ENCODE measurements at regions not wholly inside any gene's neighbourhood (a gene's known extent, or its start where the extent isn't known, plus 50 kb on each side); places are given as distances from the start of the nearest gene placed in this dataset.

GRCh38 chr9:90311811-90312210 lies 330.8 kb downstream of the DIRAS2 start:
- Histone ChIP-seq H3K27me3 (ENCODE audit: insufficient read depth, poor library complexity, severe bottlenecking) (no peaks in the 10 kb centered on the region), H3K9me3 (ENCODE audit: severe bottlenecking) (no peaks in the 10 kb centered on the region), H3K27ac (ENCODE audit: poor library complexity, severe bottlenecking) (no peak overlapping the region), H3K4me1 (ENCODE audit: insufficient read depth, poor library complexity, severe bottlenecking) (no peaks in the 10 kb centered on the region), H3K36me3 (ENCODE audit: low read depth) (no peaks in the 10 kb centered on the region), H3K4me3 (ENCODE audit: severe bottlenecking) (no peak overlapping the region)
- TF ChIP-seq CTCF (IDR thresholded peaks at IDR 0.05; ENCODE audit: poor library complexity, severe bottlenecking): no peak
- DNase-seq (ENCODE audit: low spot score) (no peak), ATAC-seq (ENCODE audit: low read depth) (no peak)

GRCh38 chr9:90322296-90322695 lies 320.3 kb downstream of the DIRAS2 start:
- H3K9me3 ChIP-seq (ENCODE audit: severe bottlenecking): no peaks in the 10 kb centered on the region
- no peak for ATAC-seq (ENCODE audit: low read depth)
- H3K27ac ChIP-seq (ENCODE audit: poor library complexity, severe bottlenecking): no peak overlapping the region
- H3K36me3 ChIP-seq (ENCODE audit: low read depth): no peaks in the 10 kb centered on the region
- no peaks in the 10 kb centered on the region for H3K27me3 ChIP-seq (ENCODE audit: insufficient read depth, poor library complexity, severe bottlenecking)
- no peak for DNase-seq (ENCODE audit: low spot score)
- H3K4me3 ChIP-seq (ENCODE audit: severe bottlenecking): no peak overlapping the region
- no peak for TF ChIP-seq CTCF (IDR thresholded peaks at IDR 0.05; ENCODE audit: poor library complexity, severe bottlenecking)
- H3K4me1 ChIP-seq (ENCODE audit: insufficient read depth, poor library complexity, severe bottlenecking): no peaks in the 10 kb centered on the region

GRCh38 chr9:90325913-90326653 lies 316.5 kb downstream of the DIRAS2 start:
- no peak for ATAC-seq (ENCODE audit: low read depth)
- Histone ChIP-seq H3K27me3 (ENCODE audit: insufficient read depth, poor library complexity, severe bottlenecking) (no peaks in the 10 kb centered on the region), H3K9me3 (ENCODE audit: severe bottlenecking) (no peaks in the 10 kb centered on the region), H3K4me1 (ENCODE audit: insufficient read depth, poor library complexity, severe bottlenecking) (no peaks in the 10 kb centered on the region), H3K36me3 (ENCODE audit: low read depth) (no peaks in the 10 kb centered on the region), H3K4me3 (ENCODE audit: severe bottlenecking) (no peak overlapping the region), H3K27ac (ENCODE audit: poor library complexity, severe bottlenecking) (no peak overlapping the region)
- TF ChIP-seq CTCF (IDR thresholded peaks at IDR 0.05; ENCODE audit: poor library complexity, severe bottlenecking): no peak
- no peak for DNase-seq (ENCODE audit: low spot score)

- Histone ChIP-seq H3K9me3 (ENCODE audit: severe bottlenecking) (no peaks in the 10 kb centered on the region), H3K27ac (ENCODE audit: poor library complexity, severe bottlenecking) (no peak overlapping the region), H3K4me3 (ENCODE audit: severe bottlenecking) (no peak overlapping the region), H3K36me3 (ENCODE audit: low read depth) (no peaks in the 10 kb centered on the region), H3K4me1 (ENCODE audit: insufficient read depth, poor library complexity, severe bottlenecking) (no peaks in the 10 kb centered on the region), H3K27me3 (ENCODE audit: insufficient read depth, poor library complexity, severe bottlenecking) (no peaks in the 10 kb centered on the region)
- no peak for ATAC-seq (ENCODE audit: low read depth)
- DNase-seq (ENCODE audit: low spot score): no peak
- TF ChIP-seq CTCF (IDR thresholded peaks at IDR 0.05; ENCODE audit: poor library complexity, severe bottlenecking): no peak
Observed at GRCh38 chr9:90330231-90330630, 312.4 kb downstream of the DIRAS2 start.

- no peak for TF ChIP-seq CTCF (IDR thresholded peaks at IDR 0.05; ENCODE audit: poor library complexity, severe bottlenecking)
- no peak overlapping the region for H3K27ac ChIP-seq (ENCODE audit: poor library complexity, severe bottlenecking)
- H3K4me1 ChIP-seq (ENCODE audit: insufficient read depth, poor library complexity, severe bottlenecking): no peaks in the 10 kb centered on the region
- ATAC-seq (ENCODE audit: low read depth) (no peak), DNase-seq (ENCODE audit: low spot score) (no peak)
- H3K27me3 ChIP-seq (ENCODE audit: insufficient read depth, poor library complexity, severe bottlenecking): no peaks in the 10 kb centered on the region
- no peaks in the 10 kb centered on the region for H3K36me3 ChIP-seq (ENCODE audit: low read depth)
- no peak overlapping the region for H3K4me3 ChIP-seq (ENCODE audit: severe bottlenecking)
- H3K9me3 ChIP-seq (ENCODE audit: severe bottlenecking): no peaks in the 10 kb centered on the region
Observed at GRCh38 chr9:90331826-90332575, 310.6 kb downstream of the DIRAS2 start.
